NCI-H2081 treated with DMSO at 0.1 percent for 48 hours (cell line): ENCODE measurements at regions not wholly inside any gene's neighbourhood (a gene's known extent, or its start where the extent isn't known, plus 50 kb on each side); places are given as distances from the start of the nearest gene placed in this dataset.
"Not testable (repeated sequence)": the region's sequence is repeated elsewhere in the genome, so short reads cannot be mapped to it uniquely, and the experiment has no call there.

Experiments
- DNase-seq: peaks from one replicate; lab custom pipeline; 2025; lab: John Stamatoyannopoulos, UW

GRCh38 chr12:125988545-125988944 lies 923.3 kb downstream of the AACS start:
- no peak for DNase-seq

- no peak for DNase-seq
Observed at GRCh38 chr12:125989696-125990095, 924.5 kb downstream of the AACS start.

- DNase-seq, result no peak
Observed at GRCh38 chr12:125996443-125996842, 931.2 kb downstream of the AACS start.

GRCh38 chr12:125999628-126000027 lies 934.4 kb downstream of the AACS start:
- DNase-seq, result no peak

GRCh38 chr12:126019385-126019784 lies 954.1 kb downstream of the AACS start:
- no peak for DNase-seq

GRCh38 chr12:126021675-126022074 lies 956.4 kb downstream of the AACS start:
- DNase-seq, result no peak

GRCh38 chr12:126027825-126028224 lies 962.6 kb downstream of the AACS start:
- no peak for DNase-seq

GRCh38 chr12:126030573-126030972 lies 965.3 kb downstream of the AACS start:
- DNase-seq, result no peak

- DNase-seq, result no peak
Observed at GRCh38 chr12:126033751-126034150, 968.5 kb downstream of the AACS start.

- DNase-seq, result no peak
Observed at GRCh38 chr12:126036348-126036747, 971.1 kb downstream of the AACS start.

GRCh38 chr12:126038434-126038833 lies 973.2 kb downstream of the AACS start:
- DNase-seq, result no peak

- no peak for DNase-seq
Observed at GRCh38 chr12:126040307-126040706, 975.1 kb downstream of the AACS start.

GRCh38 chr12:126042286-126042685 lies 977.1 kb downstream of the AACS start:
- DNase-seq, result no peak

- not testable (repeated sequence) for DNase-seq
Observed at GRCh38 chr12:126049501-126049900, 984.3 kb downstream of the AACS start.

GRCh38 chr12:126051611-126052107 lies 986.4 kb downstream of the AACS start:
- peak; percentile 36 for DNase-seq

GRCh38 chr12:126055521-126055920 lies 990.3 kb downstream of the AACS start:
- DNase-seq, result no peak

- DNase-seq, result no peak
Observed at GRCh38 chr12:126061777-126062176, 996.5 kb downstream of the AACS start.

- no peak for DNase-seq
Observed at GRCh38 chr12:126064028-126064427, 998.8 kb downstream of the AACS start.

GRCh38 chr12:126067626-126068329 lies 1002.5 kb downstream of the AACS start:
- no peak for DNase-seq

GRCh38 chr12:126069549-126070165 lies 1004.4 kb downstream of the AACS start:
- peak; percentile 36 for DNase-seq

GRCh38 chr12:126076515-126076914 lies 1011.3 kb downstream of the AACS start:
- DNase-seq, result no peak

- DNase-seq, result no peak
Observed at GRCh38 chr12:126083926-126084325, 1018.7 kb downstream of the AACS start.

GRCh38 chr12:126084480-126084879 lies 1019.2 kb downstream of the AACS start:
- DNase-seq, result no peak

- DNase-seq, result no peak
Observed at GRCh38 chr12:126086242-126086641, 1021.0 kb downstream of the AACS start.
